ENCODE measurements at regions not wholly inside any gene's neighbourhood (a gene's known extent, or its start where the extent isn't known, plus 50 kb on each side); places are given as distances from the start of the nearest gene placed in this dataset.

GRCh38 chr16:66150698-66151482 lies 215.6 kb upstream of the CDH5 start:
- CTCF ChIA-PET, result no interaction called here
- Histone ChIP-seq H3K27ac (ENCODE audit: low read depth, low read length) (no peak overlapping the region), H3K9me2 (ENCODE audit: insufficient read depth) (no peaks in the 10 kb centered on the region), H3K4me2 (ENCODE audit: low read length) (no peak overlapping the region), H3K4me1 (ENCODE audit: control insufficient read depth in 1 of 2, insufficient read depth in 2 of 2, low read length in 2 of 2) (no peaks in the 10 kb centered on the region), H3K4me3 (replicated peaks in 1 of 2; ENCODE audit: low read depth in 1 of 2, low read length in 2 of 2) (no peak overlapping the region), H3K36me3 (ENCODE audit: control insufficient read depth in 1 of 2, insufficient read depth in 2 of 2, low read length in 2 of 2) (no peaks in the 10 kb centered on the region), H3K9me3 (ENCODE audit: control insufficient read depth in 1 of 2, insufficient read depth in 1 of 2, low read depth in 1 of 2, low read length in 2 of 2) (no peaks in the 10 kb centered on the region), H4K20me1 (ENCODE audit: insufficient read depth) (no peaks in the 10 kb centered on the region), H3K27me3 (ENCODE audit: insufficient read depth, low read length) (peaks cover 17% of the 10 kb centered on the region), H3K9ac (ENCODE audit: low read length) (no peak overlapping the region), H2AFZ (ENCODE audit: low read depth, low read length, poor library complexity, severe bottlenecking) (no peak overlapping the region), H3K79me2 (ENCODE audit: insufficient read depth, low read length) (no peaks in the 10 kb centered on the region)
- no peak for ATAC-seq
- intact Hi-C loops (cut with micrococcal nuclease), result no loop called here
- no TSS peak for BruUV-seq (replicated peaks)
- POLR2A ChIA-PET, result no interaction called here
- no peak for DNase-seq (ENCODE audit: low read depth, low spot score)
- RAD21 ChIA-PET (ENCODE audit: low non-redundant PET in 1 of 2, low total read pairs in 2 of 2, uncharacterized antibody in 2 of 2, unreplicated experiment in 2 of 2), result no interaction called here
- TF ChIP-seq SIN3A (IDR thresholded peaks at IDR 0.05; ENCODE audit: low read depth) (no peak), CTCF (IDR thresholded peaks at IDR 0.05 in 2 of 3, conservative IDR thresholded peaks at IDR 0.05 in 1 of 3; ENCODE audit: borderline replicate concordance in 1 of 3, insufficient read depth in 1 of 3, low read depth in 2 of 3, low read length in 2 of 3) (no peak), SRF (IDR thresholded peaks at IDR 0.05; ENCODE audit: low read depth) (no peak), RAD21 (IDR thresholded peaks at IDR 0.05; ENCODE audit: low read depth) (no peak), ATF3 (IDR thresholded peaks at IDR 0.05) (no peak), POLR2A (IDR thresholded peaks at IDR 0.05; ENCODE audit: borderline replicate concordance, extremely low read depth, insufficient read depth, insufficient read length) (no peak), EZH2phosphoT487 (IDR thresholded peaks at IDR 0.05; ENCODE audit: borderline replicate concordance) (no peak), ZFX (IDR thresholded peaks at IDR 0.05) (no peak), JUND (IDR thresholded peaks at IDR 0.05) (no peak), ELF1 (IDR thresholded peaks at IDR 0.05; ENCODE audit: borderline replicate concordance, low read depth) (no peak), REST (IDR thresholded peaks at IDR 0.05; ENCODE audit: low read depth) (no peak), CBX3 (IDR thresholded peaks at IDR 0.05; ENCODE audit: low read depth) (no peak), SP1 (IDR thresholded peaks at IDR 0.05; ENCODE audit: low read depth) (no peak), EGR1 (IDR thresholded peaks at IDR 0.05; ENCODE audit: low read depth) (no peak), EZH2 (IDR thresholded peaks at IDR 0.05) (no peak), FOSL1 (IDR thresholded peaks at IDR 0.05; ENCODE audit: low read depth) (no peak), TCF7L2 (IDR thresholded peaks at IDR 0.05; ENCODE audit: borderline replicate concordance, extremely low read depth, insufficient read depth, insufficient read length) (no peak), ZNF274 (IDR thresholded peaks at IDR 0.05; ENCODE audit: low read depth, low read length) (no peak), POLR2AphosphoS5 (IDR thresholded peaks at IDR 0.05; ENCODE audit: low read depth, low read length) (no peak)
